ENCODE measurements at regions not wholly inside any gene's neighbourhood (a gene's known extent, or its start where the extent isn't known, plus 50 kb on each side); places are given as distances from the start of the nearest gene placed in this dataset.
"Not testable (repeated sequence)": the region's sequence is repeated elsewhere in the genome, so short reads cannot be mapped to it uniquely, and the experiment has no call there.

GRCh38 chr4:106869551-106869950 lies 166.6 kb downstream of the DKK2 start:
- FAIRE-seq = no peak

- no peak for FAIRE-seq
Measured at GRCh38 chr4:106868381-106869035, 167.6 kb downstream of the DKK2 start.

- FAIRE-seq = peak; percentile 79
Measured at GRCh38 chr4:106864231-106864630, 171.9 kb downstream of the DKK2 start.

- FAIRE-seq = peak; percentile 93
Measured at GRCh38 chr4:106854569-106855351, 181.4 kb downstream of the DKK2 start.

- no peak for FAIRE-seq
Measured at GRCh38 chr4:106852426-106852825, 183.7 kb downstream of the DKK2 start.

GRCh38 chr4:106851726-106852125 lies 184.4 kb downstream of the DKK2 start:
- FAIRE-seq = peak; percentile 97

- FAIRE-seq = no peak
Measured at GRCh38 chr4:106850691-106851090, 185.4 kb downstream of the DKK2 start.

GRCh38 chr4:106835919-106836318 lies 200.2 kb downstream of the DKK2 start:
- FAIRE-seq = no peak

- FAIRE-seq = no peak
Measured at GRCh38 chr4:106830879-106831278, 205.2 kb downstream of the DKK2 start.

GRCh38 chr4:106818764-106819163 lies 217.3 kb downstream of the DKK2 start:
- FAIRE-seq = peak; percentile 63

- no peak for FAIRE-seq
Measured at GRCh38 chr4:106816496-106816895, 219.6 kb downstream of the DKK2 start.

- FAIRE-seq = no peak
Measured at GRCh38 chr4:106810122-106810521, 226.0 kb downstream of the DKK2 start.

- no peak for FAIRE-seq
Measured at GRCh38 chr4:106809076-106809475, 227.0 kb downstream of the DKK2 start.

- no peak for FAIRE-seq
Measured at GRCh38 chr4:106806158-106806797, 229.8 kb downstream of the DKK2 start.

- no peak for FAIRE-seq
Measured at GRCh38 chr4:106803083-106803482, 233.0 kb downstream of the DKK2 start.

- no peak for FAIRE-seq
Measured at GRCh38 chr4:106801386-106801785, 234.7 kb downstream of the DKK2 start.

- FAIRE-seq = peak; percentile 74
Measured at GRCh38 chr4:106796876-106797275, 239.2 kb downstream of the DKK2 start.

GRCh38 chr4:106795326-106795725 lies 240.8 kb downstream of the DKK2 start:
- FAIRE-seq = no peak

- FAIRE-seq = no peak
Measured at GRCh38 chr4:106793933-106794332, 242.2 kb downstream of the DKK2 start.

GRCh38 chr4:106775636-106776035 lies 260.5 kb downstream of the DKK2 start:
- no peak for FAIRE-seq

GRCh38 chr4:106774055-106774454 lies 262.1 kb downstream of the DKK2 start:
- FAIRE-seq = not testable (repeated sequence)

- no peak for FAIRE-seq
Measured at GRCh38 chr4:106773076-106773905, 262.8 kb downstream of the DKK2 start.

- no peak for FAIRE-seq
Measured at GRCh38 chr4:106767991-106768390, 268.1 kb downstream of the DKK2 start.

All from endometrium (tissue), 2 donors.